Vagina (tissue), 2 donors: ENCODE measurements at regions not wholly inside any gene's neighbourhood (a gene's known extent, or its start where the extent isn't known, plus 50 kb on each side); places are given as distances from the start of the nearest gene placed in this dataset.

Experiments used
- CTCF ChIP-seq, 3 experiments: fragments of 450-650 bp in 2 of 3; fragments of 200-600 bp in 1 of 3; sonication (generic) in 1 of 3; IDR thresholded peaks; one replicate each; pipeline ENCODE4 v1.5.1; 2017 to 2019; ENCODE audit warnings: antibody characterized with exemption in 3 of 3, mild to moderate bottlenecking in 2 of 3, moderate library complexity in 2 of 3
- POLR2A ChIP-seq, 2 donors: fragments of 450-650 bp; IDR thresholded peaks; one replicate each; pipeline ENCODE4 v1.6.1; 2017; ENCODE audit warnings: antibody characterized with exemption in 2 of 2, mild to moderate bottlenecking in 2 of 2, moderate library complexity in 2 of 2

- TF ChIP-seq CTCF (IDR thresholded peaks at IDR 0.05) (no peak), POLR2A (IDR thresholded peaks at IDR 0.05) (no peak)
Measured at GRCh38 chr7:25662841-25663800, 434.8 kb upstream of the NPVF start.
